DOHH2 (cell line): ENCODE measurements at regions not wholly inside any gene's neighbourhood (a gene's known extent, or its start where the extent isn't known, plus 50 kb on each side); places are given as distances from the start of the nearest gene placed in this dataset.

Source experiments
- H3F3A ChIP-seq: fragments of 200-600 bp; sonication (generic), shearing (Covaris generic); 2 replicates; pipeline ENCODE4 v1.6.0; 2016; ENCODE audit warnings: antibody characterized with exemption, mild to moderate bottlenecking; ENCODE audit not compliant: control insufficient read depth, insufficient read depth
- H3K27ac ChIP-seq: fragments of 200-600 bp; sonication (generic); 2 replicates; pipeline ENCODE4 v1.5.1; 2014; ENCODE audit warnings: low read depth, mild to moderate bottlenecking, low read length, moderate library complexity
- H3K27me3 ChIP-seq: fragments of 200-600 bp; sonication (generic); 2 replicates; pipeline ENCODE4 v1.6.1; 2014; ENCODE audit warnings: mild to moderate bottlenecking, low read length, mixed read lengths; ENCODE audit not compliant: control insufficient read depth
- H3K36me3 ChIP-seq: fragments of 200-600 bp; sonication (generic); 2 replicates; pipeline ENCODE4 v1.6.1; 2014; ENCODE audit warnings: mild to moderate bottlenecking, low read length, moderate library complexity, mixed read lengths; ENCODE audit not compliant: control insufficient read depth
- H3K4me1 ChIP-seq: fragments of 200-600 bp; sonication (generic); 2 replicates; pipeline ENCODE4 v1.6.1; 2014; ENCODE audit warnings: mild to moderate bottlenecking, low read length, mixed read lengths; ENCODE audit not compliant: control insufficient read depth
- H3K4me2 ChIP-seq: fragments of 200-600 bp; sonication (generic); 2 replicates; pipeline ENCODE4 v1.6.0; 2014; ENCODE audit warnings: mild to moderate bottlenecking, low read length, moderate library complexity
- H3K4me3 ChIP-seq: fragments of 200-600 bp; sonication (generic); 2 replicates; pipeline ENCODE4 v1.5.1; 2014; ENCODE audit warnings: mild to moderate bottlenecking, low read length, mixed read lengths
- H3K79me2 ChIP-seq: fragments of 200-600 bp; sonication (generic); 2 replicates; pipeline ENCODE4 v1.6.1; 2014; ENCODE audit warnings: mild to moderate bottlenecking, low read length, mixed read lengths; ENCODE audit not compliant: control insufficient read depth
- H3K9me2 ChIP-seq: fragments of 200-600 bp; sonication (generic); replicated peaks from 2 replicates; pipeline ENCODE4 v1.6.1; 2014; ENCODE audit warnings: mild to moderate bottlenecking, low read length, mixed read lengths; ENCODE audit not compliant: control insufficient read depth
- H3K9me3 ChIP-seq: fragments of 200-600 bp; sonication (generic); 2 replicates; pipeline ENCODE4 v1.6.1; 2014; ENCODE audit warnings: antibody characterized with exemption, low read length, mixed read lengths; ENCODE audit not compliant: control insufficient read depth, insufficient read depth
- H4K20me1 ChIP-seq: fragments of 200-600 bp; sonication (generic); 2 replicates; pipeline ENCODE4 v1.6.0; 2014; ENCODE audit warnings: low read depth, mild to moderate bottlenecking, antibody characterized with exemption, low read length, moderate library complexity; ENCODE audit not compliant: control insufficient read depth, insufficient read depth
- EZH2phosphoT487 ChIP-seq: fragments of 200-600 bp; sonication (generic); IDR thresholded peaks from 2 replicates; pipeline ENCODE4 v1.6.1; 2017; ENCODE audit warnings: borderline replicate concordance, mild to moderate bottlenecking, antibody characterized with exemption, low read length, moderate library complexity, mixed read lengths
- TF ChIP-seq, protein P1 (sequence below): fragments of 200-600 bp; sonication (generic); IDR thresholded peaks from one replicate; pipeline ENCODE4 v1.5.1; 2014; ENCODE audit warnings: antibody characterized with exemption, mild to moderate bottlenecking, low read depth, low read length; ENCODE audit not compliant: poor library complexity, severe bottlenecking

DNA sequence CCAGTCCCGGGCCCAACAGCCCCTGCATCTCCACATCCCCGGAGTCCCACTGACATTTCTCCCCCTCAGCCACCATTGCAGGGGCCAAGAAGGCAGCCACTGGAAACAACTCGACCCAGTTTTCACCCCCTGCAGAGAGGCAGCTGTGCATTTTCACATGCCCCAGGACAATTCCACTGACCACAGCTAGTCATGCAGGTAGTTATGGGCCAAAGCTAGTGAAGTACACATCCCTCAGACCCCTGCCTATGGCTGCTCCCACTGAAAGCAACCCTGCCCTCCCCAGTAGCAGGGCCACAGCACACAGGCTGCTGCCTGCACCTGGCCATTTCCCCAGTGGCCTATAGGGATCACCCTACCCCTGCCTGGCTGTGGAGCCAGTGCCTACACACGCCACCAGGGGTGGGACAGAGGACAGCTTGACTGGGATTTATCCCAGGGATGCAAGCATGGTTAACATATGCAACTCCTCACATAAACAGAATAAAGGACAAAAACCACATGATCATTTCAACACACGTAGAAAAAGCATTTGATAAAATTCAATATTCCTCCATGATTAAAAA lies 154.0 kb downstream of the NDUFA12 start:
- H3K36me3 ChIP-seq: no peaks in the 10 kb centered on the region
- no peaks in the 10 kb centered on the region for H3K79me2 ChIP-seq
- no peak overlapping the region for H3K4me2 ChIP-seq
- peaks cover 8% of the 10 kb centered on the region for H3K4me1 ChIP-seq
- H3K4me3 ChIP-seq: no peak overlapping the region
- TF ChIP-seq, protein P1, sequence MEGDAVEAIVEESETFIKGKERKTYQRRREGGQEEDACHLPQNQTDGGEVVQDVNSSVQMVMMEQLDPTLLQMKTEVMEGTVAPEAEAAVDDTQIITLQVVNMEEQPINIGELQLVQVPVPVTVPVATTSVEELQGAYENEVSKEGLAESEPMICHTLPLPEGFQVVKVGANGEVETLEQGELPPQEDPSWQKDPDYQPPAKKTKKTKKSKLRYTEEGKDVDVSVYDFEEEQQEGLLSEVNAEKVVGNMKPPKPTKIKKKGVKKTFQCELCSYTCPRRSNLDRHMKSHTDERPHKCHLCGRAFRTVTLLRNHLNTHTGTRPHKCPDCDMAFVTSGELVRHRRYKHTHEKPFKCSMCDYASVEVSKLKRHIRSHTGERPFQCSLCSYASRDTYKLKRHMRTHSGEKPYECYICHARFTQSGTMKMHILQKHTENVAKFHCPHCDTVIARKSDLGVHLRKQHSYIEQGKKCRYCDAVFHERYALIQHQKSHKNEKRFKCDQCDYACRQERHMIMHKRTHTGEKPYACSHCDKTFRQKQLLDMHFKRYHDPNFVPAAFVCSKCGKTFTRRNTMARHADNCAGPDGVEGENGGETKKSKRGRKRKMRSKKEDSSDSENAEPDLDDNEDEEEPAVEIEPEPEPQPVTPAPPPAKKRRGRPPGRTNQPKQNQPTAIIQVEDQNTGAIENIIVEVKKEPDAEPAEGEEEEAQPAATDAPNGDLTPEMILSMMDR: no peak
- TF ChIP-seq EZH2phosphoT487: no peak
- H3K9me3 ChIP-seq: no peaks in the 10 kb centered on the region
- no peak overlapping the region for H3K27ac ChIP-seq
- no peaks in the 10 kb centered on the region for H3F3A ChIP-seq
- no peaks in the 10 kb centered on the region for H4K20me1 ChIP-seq
- no peaks in the 10 kb centered on the region for H3K27me3 ChIP-seq
- H3K9me2 ChIP-seq: no peaks in the 10 kb centered on the region

DNA sequence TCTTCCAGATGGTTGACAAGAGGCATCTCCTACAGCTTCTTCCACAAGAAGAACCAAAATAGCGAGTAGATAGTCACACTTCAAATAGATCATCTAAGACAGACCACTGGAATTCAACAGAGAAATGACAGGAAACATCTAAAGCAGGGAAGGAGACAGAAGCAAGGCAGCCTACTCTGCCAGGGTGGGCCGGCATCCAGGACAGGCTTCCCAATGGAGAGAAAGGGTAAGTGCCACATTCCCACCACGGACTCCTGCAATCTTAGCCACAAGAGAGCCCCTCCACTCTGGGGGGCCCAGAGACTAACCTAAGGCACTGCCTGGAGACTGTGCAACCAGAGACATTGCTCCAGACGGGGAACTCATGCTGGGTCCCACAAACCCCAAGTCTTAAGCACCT lies 154.5 kb downstream of the NDUFA12 start:
- no peak overlapping the region for H3K27ac ChIP-seq
- no peaks in the 10 kb centered on the region for H3F3A ChIP-seq
- no peaks in the 10 kb centered on the region for H3K79me2 ChIP-seq
- no peaks in the 10 kb centered on the region for H3K27me3 ChIP-seq
- TF ChIP-seq, protein P1: no peak
- no peak for TF ChIP-seq EZH2phosphoT487
- no peaks in the 10 kb centered on the region for H3K9me2 ChIP-seq
- H4K20me1 ChIP-seq: no peaks in the 10 kb centered on the region
- peaks cover 8% of the 10 kb centered on the region for H3K4me1 ChIP-seq
- no peak overlapping the region for H3K4me2 ChIP-seq
- H3K36me3 ChIP-seq: no peaks in the 10 kb centered on the region
- no peak overlapping the region for H3K4me3 ChIP-seq
- H3K9me3 ChIP-seq: no peaks in the 10 kb centered on the region

DNA sequence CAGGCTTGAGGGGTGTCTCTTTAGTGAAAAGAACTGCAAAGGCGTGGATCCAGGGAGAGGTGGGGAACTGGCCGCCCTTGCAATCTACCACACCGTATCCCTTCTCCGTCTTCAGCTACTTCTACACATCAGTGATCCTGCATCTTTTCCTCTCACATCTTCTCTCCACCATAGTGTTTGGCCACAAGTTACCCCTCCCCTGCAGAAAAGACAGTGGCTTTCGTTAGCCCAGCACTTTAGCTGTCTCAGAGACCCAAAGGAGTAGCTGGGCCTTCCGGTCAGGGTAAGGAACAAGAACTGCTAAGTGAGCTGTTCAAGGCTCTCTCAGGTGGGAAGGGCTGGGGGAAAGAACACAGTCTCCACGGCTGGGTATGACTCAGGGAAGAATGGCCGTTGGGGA lies 158.4 kb downstream of the NDUFA12 start:
- no peaks in the 10 kb centered on the region for H4K20me1 ChIP-seq
- TF ChIP-seq EZH2phosphoT487: no peak
- TF ChIP-seq, protein P1: no peak
- no peak overlapping the region for H3K4me3 ChIP-seq
- no peaks in the 10 kb centered on the region for H3K79me2 ChIP-seq
- no peaks in the 10 kb centered on the region for H3K36me3 ChIP-seq
- no peaks in the 10 kb centered on the region for H3F3A ChIP-seq
- no peak overlapping the region for H3K27ac ChIP-seq
- no peaks in the 10 kb centered on the region for H3K27me3 ChIP-seq
- no peaks in the 10 kb centered on the region for H3K9me2 ChIP-seq
- H3K4me1 ChIP-seq: no peaks in the 10 kb centered on the region
- H3K4me2 ChIP-seq: no peak overlapping the region
- no peaks in the 10 kb centered on the region for H3K9me3 ChIP-seq
